ENCODE measurements at regions not wholly inside any gene's neighbourhood (a gene's known extent, or its start where the extent isn't known, plus 50 kb on each side); places are given as distances from the start of the nearest gene placed in this dataset.

DNA sequence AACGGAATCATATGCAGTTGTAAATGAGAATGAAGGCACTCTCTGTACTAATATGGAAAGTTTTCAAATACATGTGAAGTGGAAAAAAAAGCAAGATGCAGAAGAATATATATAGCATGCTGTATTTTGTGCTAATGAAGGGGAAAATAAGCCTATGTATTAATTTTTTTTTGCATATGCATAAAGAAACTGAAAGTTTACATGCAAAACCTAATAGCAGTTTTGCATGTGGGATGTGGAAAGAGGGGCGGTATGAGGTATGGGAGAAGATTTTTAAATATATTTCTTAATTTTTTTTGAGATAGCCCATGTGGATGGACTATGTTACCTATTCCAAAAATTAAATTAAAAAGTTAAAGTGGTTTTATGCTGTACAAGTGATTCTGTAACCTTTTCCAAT lies 83.7 kb upstream of the IL12B start:
- no peak for TF ChIP-seq POLR2AphosphoS5 (IDR thresholded peaks at IDR 0.05; ENCODE audit: low read depth, low read length)
- no peak for TF ChIP-seq POLR2A (IDR thresholded peaks at IDR 0.05; ENCODE audit: low read depth, low read length)
